K562 (cell line): ENCODE measurements at regions not wholly inside any gene's neighbourhood (a gene's known extent, or its start where the extent isn't known, plus 50 kb on each side); places are given as distances from the start of the nearest gene placed in this dataset.

Experiments
- ATAC-seq: fragments of 200-7000 bp; cut with Tn5 transposase; 3 replicates; pipeline ENCODE4 v1.9.1; 2020; ENCODE audit warnings: moderate library complexity
- BruUV-seq: library from RNA; stranded (reverse); fragments of 400-500 nt; replicated peaks from 2 replicates; lab custom pipeline; 2021; lab: Mats Ljungman, UMichigan
- CTCF ChIA-PET: fragments of 300-600 bp; formaldehyde crosslinking; extraction: SDS; loops from one replicate; lab custom pipeline; 2021; ENCODE audit warnings: low intra/inter-chr PET ratio; lab: Yijun Ruan, JAX
- POLR2A ChIA-PET: fragments of 300-600, 350-650 bp; sonication (Branson Sonifier 250); formaldehyde crosslinking; extraction: SDS; loops from one replicate; lab custom pipeline; 2021; ENCODE audit warnings: antibody characterized with exemption, inconsistent platforms; lab: Yijun Ruan, JAX
- DNase-seq, 4 experiments: peaks; one replicate each; pipeline versions ENCODE4 v3.0.0 to v3.0.0-alpha.2; 2011 to 2018; ENCODE audit warnings: low spot score in 3 of 4, mixed read lengths in 3 of 4; ENCODE audit errors: extremely low read depth in 1 of 4
- FAIRE-seq: peaks from 2 replicates; lab custom pipeline; 2011; peaks lifted over from hg19 to GRCh38; lab: Jason Lieb, UNC
- H2AFZ ChIP-seq: 2 replicates; pipeline ENCODE4 v1.6.0; 2011; ENCODE audit warnings: low read depth, low read length, control low read depth, inconsistent platforms
- H3K27ac ChIP-seq: fragments of 200-600 bp; 3 replicates; pipeline ENCODE4 v1.8.0; 2011; ENCODE audit warnings: low read depth, mild to moderate bottlenecking, control low read depth, inconsistent platforms, low read length, moderate library complexity, mixed read lengths; ENCODE audit errors: extremely low read depth
- H3K27me3 ChIP-seq, 2 experiments: fragments of 300-600 bp in 1 of 2; 2 replicates in 1 of 2; 3 replicates in 1 of 2; pipeline versions ENCODE4 v1.6.0 to v1.8.0; 2011; ENCODE audit warnings: inconsistent platforms in 2 of 2, low read length in 2 of 2, mild to moderate bottlenecking in 1 of 2, mixed read lengths in 1 of 2, moderate library complexity in 1 of 2; ENCODE audit not compliant: control insufficient read depth in 2 of 2, insufficient read depth in 2 of 2
- H3K36me3 ChIP-seq: fragments of 300-600 bp; 3 replicates; pipeline ENCODE4 v1.8.0; 2011; ENCODE audit warnings: mild to moderate bottlenecking, low read length, inconsistent platforms; ENCODE audit not compliant: control insufficient read depth, insufficient read depth
- H3K4me1 ChIP-seq, 2 experiments: fragments of 200-600 bp in 1 of 2; replicated peaks in 1 of 2; 2 replicates in 1 of 2; 3 replicates in 1 of 2; pipeline versions ENCODE4 v1.5.1 to v1.8.0; 2011; ENCODE audit warnings: inconsistent platforms in 2 of 2, low read length in 2 of 2, mild to moderate bottlenecking in 1 of 2, mixed read lengths in 1 of 2, moderate library complexity in 1 of 2; ENCODE audit not compliant: control insufficient read depth in 2 of 2, insufficient read depth in 2 of 2
- H3K4me2 ChIP-seq: 2 replicates; pipeline ENCODE4 v1.6.1; 2011; ENCODE audit warnings: low read length, control low read depth, inconsistent platforms, mixed read lengths; ENCODE audit not compliant: insufficient read depth
- H3K4me3 ChIP-seq: fragments of 200-600 bp; sonication (generic), shearing (Covaris generic); 2 replicates; pipeline ENCODE4 v1.5.1; 2016; ENCODE audit warnings: control low read depth, inconsistent platforms
- H3K79me2 ChIP-seq: fragments of 200-600 bp; 3 replicates; pipeline ENCODE4 v1.8.0; 2011; ENCODE audit warnings: low read length, inconsistent platforms; ENCODE audit not compliant: control insufficient read depth, insufficient read depth
- H3K9ac ChIP-seq, 2 experiments: 2 replicates each; pipeline versions ENCODE4 v1.6.0 to v1.6.1; 2011; ENCODE audit warnings: low read depth in 2 of 2, low read length in 2 of 2, control low read depth in 1 of 2, inconsistent platforms in 1 of 2, mild to moderate bottlenecking in 1 of 2, mixed read lengths in 1 of 2; ENCODE audit not compliant: insufficient read depth in 1 of 2
- H3K9me1 ChIP-seq: one replicate; pipeline ENCODE4 v1.6.0; 2011; ENCODE audit warnings: inconsistent platforms, mild to moderate bottlenecking, low read length, moderate library complexity; ENCODE audit not compliant: control insufficient read depth, insufficient read depth
- H3K9me3 ChIP-seq: replicated peaks from 2 replicates; pipeline ENCODE4 v1.5.1; 2011; ENCODE audit warnings: low read depth, low read length, inconsistent platforms; ENCODE audit not compliant: control insufficient read depth, insufficient read depth
- H4K20me1 ChIP-seq: replicated peaks from 2 replicates; pipeline ENCODE4 v1.6.1; 2011; ENCODE audit warnings: low read length, inconsistent platforms, mixed read lengths; ENCODE audit not compliant: control insufficient read depth, insufficient read depth
- BCL6 ChIP-seq: fragments of 250-450 bp; sonication (Bioruptor Pico); IDR thresholded peaks from 2 replicates; pipeline ENCODE4 v1.4.0; 2020
- GABPA ChIP-seq: fragments of 200-800 bp; sonication (Bioruptor generic); conservative IDR thresholded peaks from 2 replicates; pipeline ENCODE4 v1.6.1; 2016; ENCODE audit warnings: low read depth, missing genetic modification characterization, missing compliant biosample characterization
- KLF10 ChIP-seq: fragments of 250-450 bp; sonication (Bioruptor Pico); IDR thresholded peaks from 2 replicates; pipeline ENCODE4 v1.6.1; 2021; ENCODE audit warnings: matching md5 sums
- MYNN ChIP-seq, 2 experiments: sonication (generic); formaldehyde crosslinking in 1 of 2; IDR thresholded peaks; 2 replicates each; pipeline versions ENCODE4 v1.5.0 to v1.6.1; 2016 to 2020; ENCODE audit warnings: antibody characterized with exemption in 1 of 2, missing genetic modification reagents in 1 of 2
- RBM15 ChIP-seq: fragments of 200-400 bp; formaldehyde crosslinking; IDR thresholded peaks from 2 replicates; pipeline ENCODE4 v1.6.1; 2018; ENCODE audit warnings: mild to moderate bottlenecking, low read length, moderate library complexity; ENCODE audit not compliant: insufficient read depth
- SNAPC5 ChIP-seq: fragments of 250-450 bp; sonication (Bioruptor Pico); IDR thresholded peaks from 2 replicates; pipeline ENCODE4 v1.8.0; 2021; ENCODE audit warnings: moderate library complexity, mild to moderate bottlenecking, inconsistent platforms
- TAL1 ChIP-seq: fragments of 450-650 bp; IDR thresholded peaks from 2 replicates; pipeline ENCODE4 v1.6.1; 2016; ENCODE audit warnings: mild to moderate bottlenecking
- TOE1 ChIP-seq, 2 experiments: fragments of 450-650 bp in 1 of 2; sonication (generic) in 1 of 2; formaldehyde crosslinking in 1 of 2; IDR thresholded peaks; 2 replicates each; pipeline versions ENCODE4 v1.7.1 to v1.8.0; 2016 to 2022; ENCODE audit warnings: borderline replicate concordance in 2 of 2, mild to moderate bottlenecking in 2 of 2, antibody characterized with exemption in 1 of 2, inconsistent platforms in 1 of 2, low read depth in 1 of 2, missing genetic modification reagents in 1 of 2, moderate library complexity in 1 of 2
- TSHZ1 ChIP-seq: fragments of 250-450 bp; sonication (Bioruptor Pico); IDR thresholded peaks from 2 replicates; pipeline ENCODE4 v1.4.0; 2020; ENCODE audit warnings: mild to moderate bottlenecking, moderate library complexity
- U2AF1 ChIP-seq: fragments of 200-400 bp; formaldehyde crosslinking; optimal IDR thresholded peaks from 2 replicates; pipeline ENCODE3; 2017; ENCODE audit warnings: mild to moderate bottlenecking, low read depth, low read length, moderate library complexity
- USF1 ChIP-seq: sonication (generic); formaldehyde crosslinking; IDR thresholded peaks from 2 replicates; pipeline ENCODE4 v1.9.0; 2022; ENCODE audit warnings: mild to moderate bottlenecking, missing genetic modification reagents
- WGBS: fragments of 100-300 bp; shearing (Covaris generic); methylation state at CpG from one replicate; pipeline ENCODE4 v1.1.6; 2016; ENCODE audit warnings: low coverage, mixed read lengths; ENCODE audit not compliant: insufficient coverage; ENCODE audit errors: missing lambda C conversion rate; 5-methylcytosine and 5-hydroxymethylcytosine counted together
- in situ Hi-C: fragments of 300-500 bp; cut with MboI; formaldehyde crosslinking; loops from 4 replicates; pipeline ENCODE4 v1.15.0; 2018; ENCODE audit warnings: inconsistent platforms, mixed read lengths
- intact Hi-C: fragments of 100-400 bp; cut with micrococcal nuclease; formaldehyde crosslinking; loops from 2 replicates; pipeline ENCODE4 v1.14.2; 2022

- no peak for DNase-seq
- H3K9ac ChIP-seq = no peak overlapping the region
- H3K9me1 ChIP-seq = no peaks in the 10 kb centered on the region
- in situ Hi-C loops = no loop called here
- H3K36me3 ChIP-seq = no peaks in the 10 kb centered on the region
- H3K4me3 ChIP-seq = no peak overlapping the region
- no peak overlapping the region for H2AFZ ChIP-seq
- no peak overlapping the region for H3K4me2 ChIP-seq
- H3K27me3 ChIP-seq = no peaks in the 10 kb centered on the region
- intact Hi-C loops = no loop called here
- FAIRE-seq = no peak
- no peaks in the 10 kb centered on the region for H3K4me1 ChIP-seq
- H3K27ac ChIP-seq = no peak overlapping the region
- ATAC-seq = no peak
- no peaks in the 10 kb centered on the region for H4K20me1 ChIP-seq
- no peaks in the 10 kb centered on the region for H3K79me2 ChIP-seq
- H3K9me3 ChIP-seq = no peaks in the 10 kb centered on the region
- TF ChIP-seq TOE1 (IDR thresholded peaks at IDR 0.05; ENCODE audit: borderline replicate concordance) (no peak), TOE1 (CRISPR knock-in tag; IDR thresholded peaks at IDR 0.05; ENCODE audit: borderline replicate concordance, low read depth) (no peak)
- CTCF ChIA-PET = no interaction called here
- POLR2A ChIA-PET = no interaction called here
- BruUV-seq = no TSS peak
Measured at GRCh38 chr2:52724585-52724984, 1043.0 kb upstream of the CHAC2 start.

- H3K4me1 ChIP-seq = no peaks in the 10 kb centered on the region
- intact Hi-C loops (no loop called here), in situ Hi-C loops (no loop called here)
- H3K36me3 ChIP-seq = no peaks in the 10 kb centered on the region
- POLR2A ChIA-PET = no interaction called here
- no peak overlapping the region for H3K9ac ChIP-seq
- H3K9me1 ChIP-seq = no peaks in the 10 kb centered on the region
- no peaks in the 10 kb centered on the region for H3K9me3 ChIP-seq
- H3K27me3 ChIP-seq = no peaks in the 10 kb centered on the region
- no peak overlapping the region for H3K4me3 ChIP-seq
- DNase-seq (no peak), ATAC-seq (no peak), FAIRE-seq (no peak)
- 0% methylated on average over 3 of the region's 3 CpGs for WGBS
- no peak overlapping the region for H3K27ac ChIP-seq
- H2AFZ ChIP-seq = no peak overlapping the region
- CTCF ChIA-PET = no interaction called here
- no peaks in the 10 kb centered on the region for H4K20me1 ChIP-seq
- no peak overlapping the region for H3K4me2 ChIP-seq
- H3K79me2 ChIP-seq = no peaks in the 10 kb centered on the region
- no TSS peak for BruUV-seq
- TF ChIP-seq TSHZ1 (CRISPR knock-in tag) (no peak), USF1 (CRISPR knock-in tag) (no peak), TAL1 (no peak), GABPA (tag) (no peak), SNAPC5 (no peak), BCL6 (CRISPR knock-in tag) (no peak), U2AF1 (no peak), RBM15 (no peak), MYNN (IDR thresholded peaks at IDR 0.05) (no peak), MYNN (CRISPR knock-in tag; IDR thresholded peaks at IDR 0.05) (no peak), KLF10 (no peak)
Measured at GRCh38 chr2:52717836-52718235, 1049.8 kb upstream of the CHAC2 start.
